ENCODE measurements at regions not wholly inside any gene's neighbourhood (a gene's known extent, or its start where the extent isn't known, plus 50 kb on each side); places are given as distances from the start of the nearest gene placed in this dataset.

DNA sequence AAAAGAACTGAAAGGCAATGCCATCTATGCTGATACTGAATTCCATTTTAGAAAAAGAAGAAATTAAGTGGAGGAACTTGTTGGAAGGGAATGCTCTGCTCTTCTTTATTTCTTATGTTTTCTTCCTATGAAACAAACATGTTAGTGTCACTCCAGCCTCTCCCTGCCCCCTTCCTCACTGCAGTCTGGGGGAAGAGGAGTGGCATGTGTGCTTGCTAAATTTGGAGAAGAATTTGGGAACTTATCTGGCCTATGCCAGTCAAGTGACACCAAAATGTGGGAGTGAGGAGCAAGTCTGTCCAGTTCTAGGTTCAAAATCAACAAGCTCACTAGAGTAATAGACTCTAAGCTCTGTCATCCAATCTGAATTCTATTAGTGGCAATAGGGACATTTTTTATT lies 214.6 kb downstream of the RBM26 start:
- TF ChIP-seq, protein P1, sequence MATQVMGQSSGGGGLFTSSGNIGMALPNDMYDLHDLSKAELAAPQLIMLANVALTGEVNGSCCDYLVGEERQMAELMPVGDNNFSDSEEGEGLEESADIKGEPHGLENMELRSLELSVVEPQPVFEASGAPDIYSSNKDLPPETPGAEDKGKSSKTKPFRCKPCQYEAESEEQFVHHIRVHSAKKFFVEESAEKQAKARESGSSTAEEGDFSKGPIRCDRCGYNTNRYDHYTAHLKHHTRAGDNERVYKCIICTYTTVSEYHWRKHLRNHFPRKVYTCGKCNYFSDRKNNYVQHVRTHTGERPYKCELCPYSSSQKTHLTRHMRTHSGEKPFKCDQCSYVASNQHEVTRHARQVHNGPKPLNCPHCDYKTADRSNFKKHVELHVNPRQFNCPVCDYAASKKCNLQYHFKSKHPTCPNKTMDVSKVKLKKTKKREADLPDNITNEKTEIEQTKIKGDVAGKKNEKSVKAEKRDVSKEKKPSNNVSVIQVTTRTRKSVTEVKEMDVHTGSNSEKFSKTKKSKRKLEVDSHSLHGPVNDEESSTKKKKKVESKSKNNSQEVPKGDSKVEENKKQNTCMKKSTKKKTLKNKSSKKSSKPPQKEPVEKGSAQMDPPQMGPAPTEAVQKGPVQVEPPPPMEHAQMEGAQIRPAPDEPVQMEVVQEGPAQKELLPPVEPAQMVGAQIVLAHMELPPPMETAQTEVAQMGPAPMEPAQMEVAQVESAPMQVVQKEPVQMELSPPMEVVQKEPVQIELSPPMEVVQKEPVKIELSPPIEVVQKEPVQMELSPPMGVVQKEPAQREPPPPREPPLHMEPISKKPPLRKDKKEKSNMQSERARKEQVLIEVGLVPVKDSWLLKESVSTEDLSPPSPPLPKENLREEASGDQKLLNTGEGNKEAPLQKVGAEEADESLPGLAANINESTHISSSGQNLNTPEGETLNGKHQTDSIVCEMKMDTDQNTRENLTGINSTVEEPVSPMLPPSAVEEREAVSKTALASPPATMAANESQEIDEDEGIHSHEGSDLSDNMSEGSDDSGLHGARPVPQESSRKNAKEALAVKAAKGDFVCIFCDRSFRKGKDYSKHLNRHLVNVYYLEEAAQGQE (IDR thresholded peaks at IDR 0.05; ENCODE audit: insufficient read depth in 1 of 2, low read depth in 2 of 2, low read length in 1 of 2): no peak
- TF ChIP-seq POLR2AphosphoS5 (IDR thresholded peaks at IDR 0.05; ENCODE audit: low read depth, low read length) (no peak), TCF7L2 (IDR thresholded peaks at IDR 0.05; ENCODE audit: low read depth, low read length) (no peak), SIN3A (IDR thresholded peaks at IDR 0.05; ENCODE audit: borderline replicate concordance, insufficient read depth, low read depth, low read length) (no peak)
- TF ChIP-seq, protein P2, sequence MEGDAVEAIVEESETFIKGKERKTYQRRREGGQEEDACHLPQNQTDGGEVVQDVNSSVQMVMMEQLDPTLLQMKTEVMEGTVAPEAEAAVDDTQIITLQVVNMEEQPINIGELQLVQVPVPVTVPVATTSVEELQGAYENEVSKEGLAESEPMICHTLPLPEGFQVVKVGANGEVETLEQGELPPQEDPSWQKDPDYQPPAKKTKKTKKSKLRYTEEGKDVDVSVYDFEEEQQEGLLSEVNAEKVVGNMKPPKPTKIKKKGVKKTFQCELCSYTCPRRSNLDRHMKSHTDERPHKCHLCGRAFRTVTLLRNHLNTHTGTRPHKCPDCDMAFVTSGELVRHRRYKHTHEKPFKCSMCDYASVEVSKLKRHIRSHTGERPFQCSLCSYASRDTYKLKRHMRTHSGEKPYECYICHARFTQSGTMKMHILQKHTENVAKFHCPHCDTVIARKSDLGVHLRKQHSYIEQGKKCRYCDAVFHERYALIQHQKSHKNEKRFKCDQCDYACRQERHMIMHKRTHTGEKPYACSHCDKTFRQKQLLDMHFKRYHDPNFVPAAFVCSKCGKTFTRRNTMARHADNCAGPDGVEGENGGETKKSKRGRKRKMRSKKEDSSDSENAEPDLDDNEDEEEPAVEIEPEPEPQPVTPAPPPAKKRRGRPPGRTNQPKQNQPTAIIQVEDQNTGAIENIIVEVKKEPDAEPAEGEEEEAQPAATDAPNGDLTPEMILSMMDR (IDR thresholded peaks at IDR 0.05): no peak
- in situ Hi-C loops (cut with HindIII; ENCODE audit: low pct_unique_long_range_greater_than_20kb, low sequenced_read_pairs): no loop called here
- H3K9me3 ChIP-seq (ENCODE audit: control insufficient read depth, insufficient read depth, low read depth, low read length): no peaks in the 10 kb centered on the region
- intact Hi-C loops (cut with micrococcal nuclease; ENCODE audit: unreplicated experiment): no loop called here
- H3K27ac ChIP-seq (ENCODE audit: low read length): no peak overlapping the region
- ChIA-PET CTCF (no interaction called here), POLR2A (no interaction called here)
- ATAC-seq: no peak
- H3K36me3 ChIP-seq (ENCODE audit: control insufficient read depth, insufficient read depth, low read length): no peaks in the 10 kb centered on the region
- no peaks in the 10 kb centered on the region for H3K27me3 ChIP-seq (ENCODE audit: control insufficient read depth, insufficient read depth, low read length)
- no peak for DNase-seq (ENCODE audit: low read depth, low spot score)
- H3K4me3 ChIP-seq (ENCODE audit: low read depth in 2 of 2, low read length in 2 of 2): no peak overlapping the region
- no peaks in the 10 kb centered on the region for H3K4me1 ChIP-seq (ENCODE audit: control insufficient read depth, insufficient read depth, low read length)
- BruUV-seq (replicated peaks): no TSS peak

DNA sequence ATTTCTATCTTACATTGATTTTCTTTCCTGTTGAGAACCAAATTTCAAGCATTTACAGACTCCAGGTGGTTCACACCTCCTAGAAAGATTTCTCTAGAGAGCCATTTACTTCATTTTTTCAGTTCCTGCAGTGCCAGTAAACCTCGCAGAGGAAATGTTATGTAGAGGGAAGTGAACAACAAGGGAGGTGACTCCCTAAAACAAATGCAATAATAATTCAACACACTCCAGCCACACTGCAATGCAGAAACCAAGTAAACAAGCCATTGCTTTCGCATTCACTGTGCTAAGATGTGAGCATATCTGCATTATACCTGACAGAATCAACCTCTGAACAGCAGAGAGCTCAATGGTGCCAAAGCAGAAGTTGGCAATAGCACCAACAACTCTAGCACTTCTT lies 215.1 kb downstream of the RBM26 start:
- no peak for DNase-seq (ENCODE audit: low read depth, low spot score)
- intact Hi-C loops (cut with micrococcal nuclease; ENCODE audit: unreplicated experiment): no loop called here
- Histone ChIP-seq H3K4me1 (ENCODE audit: control insufficient read depth, insufficient read depth, low read length) (no peaks in the 10 kb centered on the region), H3K4me3 (ENCODE audit: low read depth in 2 of 2, low read length in 2 of 2) (no peak overlapping the region), H3K27ac (ENCODE audit: low read length) (no peak overlapping the region), H3K36me3 (ENCODE audit: control insufficient read depth, insufficient read depth, low read length) (no peaks in the 10 kb centered on the region), H3K27me3 (ENCODE audit: control insufficient read depth, insufficient read depth, low read length) (no peaks in the 10 kb centered on the region), H3K9me3 (ENCODE audit: control insufficient read depth, insufficient read depth, low read depth, low read length) (no peaks in the 10 kb centered on the region)
- no peak for TF ChIP-seq SIN3A (IDR thresholded peaks at IDR 0.05; ENCODE audit: borderline replicate concordance, insufficient read depth, low read depth, low read length)
- TF ChIP-seq, protein P2 (IDR thresholded peaks at IDR 0.05): no peak
- TF ChIP-seq TCF7L2 (IDR thresholded peaks at IDR 0.05; ENCODE audit: low read depth, low read length): no peak
- TF ChIP-seq POLR2AphosphoS5 (IDR thresholded peaks at IDR 0.05; ENCODE audit: low read depth, low read length): no peak
- TF ChIP-seq, protein P1 (IDR thresholded peaks at IDR 0.05; ENCODE audit: insufficient read depth in 1 of 2, low read depth in 2 of 2, low read length in 1 of 2): no peak
- no TSS peak for BruUV-seq (replicated peaks)
- POLR2A ChIA-PET: no interaction called here
- no peak for ATAC-seq
- CTCF ChIA-PET: no interaction called here
- in situ Hi-C loops (cut with HindIII; ENCODE audit: low pct_unique_long_range_greater_than_20kb, low sequenced_read_pairs): no loop called here

Measured in Panc1 (cell line).